HL-60 (cell line): ENCODE measurements at regions not wholly inside any gene's neighbourhood (a gene's known extent, or its start where the extent isn't known, plus 50 kb on each side); places are given as distances from the start of the nearest gene placed in this dataset.

ENCODE experiments used
- DNase-seq, 2 experiments: peaks; one replicate each; pipeline ENCODE4 v3.0.0-alpha.2; 2010 to 2020; ENCODE audit warnings: low read depth in 1 of 2, low spot score in 1 of 2
- H3K27ac ChIP-seq: fragments of 250-450 bp; sonication (Bioruptor Pico); replicated peaks from 2 replicates; pipeline ENCODE4 v1.5.1; 2020; ENCODE audit warnings: mild to moderate bottlenecking, moderate library complexity
- H3K27me3 ChIP-seq: fragments of 250-450 bp; sonication (Bioruptor Pico); 2 replicates; pipeline ENCODE4 v1.5.1; 2021; ENCODE audit warnings: mild to moderate bottlenecking, moderate library complexity; ENCODE audit not compliant: insufficient read depth, poor library complexity, severe bottlenecking
- H3K4me3 ChIP-seq: replicated peaks from 2 replicates; pipeline ENCODE4 v1.5.1; 2011; ENCODE audit warnings: mild to moderate bottlenecking, control low read depth, low read length; ENCODE audit not compliant: insufficient read depth
- GABPA ChIP-seq: IDR thresholded peaks from 2 replicates; pipeline ENCODE4 v1.6.1; 2012; ENCODE audit warnings: low read depth
- POLR2AphosphoS5 ChIP-seq: IDR thresholded peaks from 2 replicates; pipeline ENCODE4 v1.6.1; 2012; ENCODE audit warnings: low read depth
- SPI1 ChIP-seq: IDR thresholded peaks from 2 replicates; pipeline ENCODE4 v1.6.1; 2012; ENCODE audit warnings: low read depth, mild to moderate bottlenecking, borderline replicate concordance
- TF ChIP-seq, protein P1 (sequence below): IDR thresholded peaks from 2 replicates; pipeline ENCODE4 v1.6.1; 2012; ENCODE audit warnings: low read depth; ENCODE audit not compliant: insufficient replicate concordance
- TF ChIP-seq, protein P2 (sequence below): IDR thresholded peaks from one replicate; pipeline ENCODE4 v1.5.1; 2011; ENCODE audit warnings: low read length, control low read depth, inconsistent platforms; ENCODE audit not compliant: insufficient read depth

GRCh38 chr2:82275599-82275998, 1971.0 kb upstream of the LRRTM1 start:
- H3K27ac ChIP-seq, result no peak overlapping the region
- TF ChIP-seq, protein P1, sequence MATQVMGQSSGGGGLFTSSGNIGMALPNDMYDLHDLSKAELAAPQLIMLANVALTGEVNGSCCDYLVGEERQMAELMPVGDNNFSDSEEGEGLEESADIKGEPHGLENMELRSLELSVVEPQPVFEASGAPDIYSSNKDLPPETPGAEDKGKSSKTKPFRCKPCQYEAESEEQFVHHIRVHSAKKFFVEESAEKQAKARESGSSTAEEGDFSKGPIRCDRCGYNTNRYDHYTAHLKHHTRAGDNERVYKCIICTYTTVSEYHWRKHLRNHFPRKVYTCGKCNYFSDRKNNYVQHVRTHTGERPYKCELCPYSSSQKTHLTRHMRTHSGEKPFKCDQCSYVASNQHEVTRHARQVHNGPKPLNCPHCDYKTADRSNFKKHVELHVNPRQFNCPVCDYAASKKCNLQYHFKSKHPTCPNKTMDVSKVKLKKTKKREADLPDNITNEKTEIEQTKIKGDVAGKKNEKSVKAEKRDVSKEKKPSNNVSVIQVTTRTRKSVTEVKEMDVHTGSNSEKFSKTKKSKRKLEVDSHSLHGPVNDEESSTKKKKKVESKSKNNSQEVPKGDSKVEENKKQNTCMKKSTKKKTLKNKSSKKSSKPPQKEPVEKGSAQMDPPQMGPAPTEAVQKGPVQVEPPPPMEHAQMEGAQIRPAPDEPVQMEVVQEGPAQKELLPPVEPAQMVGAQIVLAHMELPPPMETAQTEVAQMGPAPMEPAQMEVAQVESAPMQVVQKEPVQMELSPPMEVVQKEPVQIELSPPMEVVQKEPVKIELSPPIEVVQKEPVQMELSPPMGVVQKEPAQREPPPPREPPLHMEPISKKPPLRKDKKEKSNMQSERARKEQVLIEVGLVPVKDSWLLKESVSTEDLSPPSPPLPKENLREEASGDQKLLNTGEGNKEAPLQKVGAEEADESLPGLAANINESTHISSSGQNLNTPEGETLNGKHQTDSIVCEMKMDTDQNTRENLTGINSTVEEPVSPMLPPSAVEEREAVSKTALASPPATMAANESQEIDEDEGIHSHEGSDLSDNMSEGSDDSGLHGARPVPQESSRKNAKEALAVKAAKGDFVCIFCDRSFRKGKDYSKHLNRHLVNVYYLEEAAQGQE, result no peak
- TF ChIP-seq GABPA, result no peak
- no peak for DNase-seq

DNA sequence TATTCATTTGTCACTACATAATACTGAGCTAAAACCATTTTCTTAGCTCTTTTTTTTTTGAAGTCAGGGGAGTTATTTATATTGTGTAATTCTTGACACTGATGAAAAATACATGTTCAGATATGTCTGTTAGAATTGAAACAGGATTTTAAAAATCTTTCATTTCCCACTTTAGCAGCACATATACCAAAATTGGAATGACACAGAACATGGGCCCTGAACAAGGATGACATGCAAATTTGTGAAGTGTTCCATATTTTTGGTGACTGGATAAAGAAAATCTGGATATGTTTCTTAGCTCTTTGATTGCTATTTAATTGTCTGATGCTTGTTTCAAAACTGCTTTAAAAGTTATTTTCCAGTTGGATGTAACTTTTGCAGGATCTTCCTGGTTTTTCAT, 1963.9 kb upstream of the LRRTM1 start:
- no peaks in the 10 kb centered on the region for H3K27me3 ChIP-seq
- no peak overlapping the region for H3K27ac ChIP-seq
- no peak overlapping the region for H3K4me3 ChIP-seq
- TF ChIP-seq SPI1 (no peak), GABPA (no peak), POLR2AphosphoS5 (no peak)
- TF ChIP-seq, protein P1, result no peak
- TF ChIP-seq, protein P2, sequence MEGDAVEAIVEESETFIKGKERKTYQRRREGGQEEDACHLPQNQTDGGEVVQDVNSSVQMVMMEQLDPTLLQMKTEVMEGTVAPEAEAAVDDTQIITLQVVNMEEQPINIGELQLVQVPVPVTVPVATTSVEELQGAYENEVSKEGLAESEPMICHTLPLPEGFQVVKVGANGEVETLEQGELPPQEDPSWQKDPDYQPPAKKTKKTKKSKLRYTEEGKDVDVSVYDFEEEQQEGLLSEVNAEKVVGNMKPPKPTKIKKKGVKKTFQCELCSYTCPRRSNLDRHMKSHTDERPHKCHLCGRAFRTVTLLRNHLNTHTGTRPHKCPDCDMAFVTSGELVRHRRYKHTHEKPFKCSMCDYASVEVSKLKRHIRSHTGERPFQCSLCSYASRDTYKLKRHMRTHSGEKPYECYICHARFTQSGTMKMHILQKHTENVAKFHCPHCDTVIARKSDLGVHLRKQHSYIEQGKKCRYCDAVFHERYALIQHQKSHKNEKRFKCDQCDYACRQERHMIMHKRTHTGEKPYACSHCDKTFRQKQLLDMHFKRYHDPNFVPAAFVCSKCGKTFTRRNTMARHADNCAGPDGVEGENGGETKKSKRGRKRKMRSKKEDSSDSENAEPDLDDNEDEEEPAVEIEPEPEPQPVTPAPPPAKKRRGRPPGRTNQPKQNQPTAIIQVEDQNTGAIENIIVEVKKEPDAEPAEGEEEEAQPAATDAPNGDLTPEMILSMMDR, result no peak
- no peak for DNase-seq

More at GRCh38 chr2:82275599-82275998, 1971.0 kb upstream of the LRRTM1 start:
- Histone ChIP-seq H3K4me3 (no peak overlapping the region), H3K27me3 (no peaks in the 10 kb centered on the region)

DNA sequence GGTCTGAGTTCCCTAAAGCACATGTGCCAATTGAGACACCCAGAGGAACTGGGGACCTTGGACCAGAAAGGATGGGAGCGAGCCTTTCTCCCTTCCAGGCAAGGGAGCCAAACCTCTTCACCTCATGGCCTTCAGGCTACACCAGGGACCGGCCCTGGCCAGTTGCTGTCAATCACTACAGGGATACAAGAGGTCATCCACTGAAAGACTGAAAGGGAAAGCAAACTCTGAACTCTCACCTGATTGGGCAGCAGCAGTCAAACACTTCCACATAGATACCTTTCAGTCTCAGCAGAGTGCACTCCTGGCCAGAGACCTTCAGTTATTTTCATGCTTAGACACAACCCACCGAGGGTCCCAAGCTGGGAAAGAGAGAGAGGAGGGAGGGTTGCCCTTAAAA, 1956.0 kb upstream of the LRRTM1 start:
- Histone ChIP-seq H3K27ac (no peak overlapping the region), H3K4me3 (no peak overlapping the region), H3K27me3 (no peaks in the 10 kb centered on the region)
- DNase-seq, result no peak
- TF ChIP-seq, protein P2, result no peak
- TF ChIP-seq GABPA, result no peak
- TF ChIP-seq POLR2AphosphoS5, result no peak
- TF ChIP-seq, protein P1, result no peak
- TF ChIP-seq SPI1, result no peak

GRCh38 chr2:82259551-82259950, 1955.0 kb upstream of the LRRTM1 start:
- TF ChIP-seq, protein P1, result no peak
- TF ChIP-seq, protein P2, result no peak
- TF ChIP-seq SPI1, result no peak
- no peak for TF ChIP-seq POLR2AphosphoS5
- no peak for TF ChIP-seq GABPA
- Histone ChIP-seq H3K4me3 (no peak overlapping the region), H3K27me3 (no peaks in the 10 kb centered on the region), H3K27ac (no peak overlapping the region)
- DNase-seq, result no peak
